ENCODE measurements at regions not wholly inside any gene's neighbourhood (a gene's known extent, or its start where the extent isn't known, plus 50 kb on each side); places are given as distances from the start of the nearest gene placed in this dataset.

DNA sequence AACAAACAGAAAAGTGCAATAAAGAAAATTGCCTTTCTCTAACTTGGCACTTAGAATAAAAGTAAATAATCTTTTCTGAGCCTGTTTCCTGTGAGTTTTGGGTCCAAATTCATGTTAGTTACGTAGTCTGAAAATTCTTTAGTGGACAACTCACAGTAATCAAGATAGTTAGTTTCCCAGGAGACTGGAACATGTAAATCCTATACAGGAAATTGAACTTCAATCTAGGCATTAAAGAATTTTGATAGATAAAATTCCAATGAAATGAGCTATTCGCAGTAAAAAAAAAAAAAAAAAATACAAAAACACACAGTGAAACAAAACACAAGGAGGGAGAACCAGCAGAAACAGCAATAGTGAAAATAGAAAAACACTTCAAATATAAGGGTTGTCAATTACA, 83.8 kb upstream of the REG3G start:
- BruUV-seq (replicated peaks), result no TSS peak
- CTCF ChIA-PET, result interaction anchor here (0.6 kb wide), 2 partner anchors 305 to 1334 kb away, joined by 3 read pairs; no protein-coding TSS in a partner anchor
- intact Hi-C loops (cut with micrococcal nuclease), result no loop called here

More for the DNA sequence above, 83.8 kb upstream of the REG3G start:
- Histone ChIP-seq H2AK5ac (ENCODE audit: low read depth, low read length) (no peak overlapping the region), H2BK20ac (ENCODE audit: low read depth, low read length) (no peak overlapping the region), H3K36me3 (ENCODE audit: control insufficient read depth, insufficient read depth, low read length) (no peaks in the 10 kb centered on the region), H4K8ac (ENCODE audit: low read depth in 2 of 2, low read length in 2 of 2) (no peak overlapping the region), H3K4me1 (ENCODE audit: control insufficient read depth, insufficient read depth, low read length) (no peaks in the 10 kb centered on the region), H3K9me1 (ENCODE audit: insufficient read depth, low read length) (no peaks in the 10 kb centered on the region), H4K5ac (ENCODE audit: low read depth, low read length) (no peak overlapping the region), H3K9ac (ENCODE audit: low read depth, low read length) (no peak overlapping the region), H2AFZ (replicated peaks; ENCODE audit: low read length, poor library complexity) (no peak overlapping the region), H3K56ac (ENCODE audit: extremely low read depth, insufficient read depth, low read length) (no peak overlapping the region), H4K20me1 (ENCODE audit: insufficient read depth, low read length) (no peaks in the 10 kb centered on the region), H2BK5ac (ENCODE audit: low read depth, low read length, poor library complexity, severe bottlenecking) (no peak overlapping the region), H3K4ac (ENCODE audit: low read depth, low read length) (no peak overlapping the region), H3K9me3 (ENCODE audit: control insufficient read depth, insufficient read depth, low read length) (peaks cover 7% of the 10 kb centered on the region; the same call in 1 of the 2 replicates), H3K4me2 (ENCODE audit: low read depth, low read length) (no peak overlapping the region), H3K27me3 (ENCODE audit: control insufficient read depth, insufficient read depth, low read length) (no peaks in the 10 kb centered on the region), H3K18ac (ENCODE audit: low read depth, low read length) (no peak overlapping the region), H4K91ac (ENCODE audit: insufficient read depth, low read depth, low read length) (no peak overlapping the region), H3K23ac (ENCODE audit: low read depth, low read length) (no peak overlapping the region), H2AK9ac (replicated peaks; ENCODE audit: low read depth, low read length, poor library complexity) (no peak overlapping the region), H3K14ac (replicated peaks; ENCODE audit: low read depth, low read length) (no peak overlapping the region), H2BK15ac (ENCODE audit: low read depth, low read length) (no peak overlapping the region), H3K27ac (ENCODE audit: insufficient read depth, low read length) (no peak overlapping the region), H2BK120ac (ENCODE audit: low read depth, low read length) (no peak overlapping the region), H3K4me3 (ENCODE audit: insufficient read depth, low read depth, low read length) (no peak overlapping the region), H3K79me1 (ENCODE audit: low read depth in 1 of 2, low read length in 2 of 2) (no peaks in the 10 kb centered on the region)
- no CpG with 5 or more reads among the region's 2 CpGs for WGBS, 2 experiments (ENCODE audit: extremely low coverage in 2 of 2, insufficient read length in 1 of 2)
- no peak for TF ChIP-seq FOS (IDR thresholded peaks at IDR 0.05; ENCODE audit: low read depth, low read length)
- dilution Hi-C loops (cut with HindIII; ENCODE audit: low sequenced_read_pairs, unreplicated experiment), result no loop called here
- no peak for DNase-seq
- no peak for ATAC-seq (ENCODE audit: low read depth)
- in situ Hi-C loops (cut with MboI; ENCODE audit: low sequenced_read_pairs), result no loop called here
- POLR2A ChIA-PET (ENCODE audit: unreplicated experiment), result no interaction called here

Measured in IMR-90 (cell line).